Midbrain (tissue), 1 donor: ENCODE measurements at regions not wholly inside any gene's neighbourhood (a gene's known extent, or its start where the extent isn't known, plus 50 kb on each side); places are given as distances from the start of the nearest gene placed in this dataset.
"Not testable (repeated sequence)": the region's sequence is repeated elsewhere in the genome, so short reads cannot be mapped to it uniquely, and the experiment has no call there.

ENCODE experiments used
- DNase-seq: peaks from one replicate; lab custom pipeline; 2025; lab: John Stamatoyannopoulos, UW

DNA sequence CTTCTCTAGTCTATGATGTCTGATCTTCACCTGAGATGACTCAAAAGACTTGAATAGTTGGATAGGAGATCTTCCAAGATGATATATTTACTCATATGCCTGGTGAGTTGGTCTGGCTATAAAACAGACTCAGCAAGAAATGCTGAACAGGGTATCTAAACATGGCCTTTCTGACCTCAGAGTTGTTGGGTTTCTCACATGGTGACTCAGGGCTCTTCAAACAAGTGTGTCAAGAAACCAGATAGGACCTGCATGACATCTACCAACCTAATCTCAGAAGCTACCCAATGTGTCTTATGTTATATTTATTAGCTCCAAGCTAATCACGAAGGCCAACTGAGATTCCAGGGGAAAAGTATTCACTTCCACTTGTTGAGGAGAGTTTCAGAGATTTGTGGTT is 1477.3 kb downstream of the CDH8 start:
- DNase-seq, result no peak

DNA sequence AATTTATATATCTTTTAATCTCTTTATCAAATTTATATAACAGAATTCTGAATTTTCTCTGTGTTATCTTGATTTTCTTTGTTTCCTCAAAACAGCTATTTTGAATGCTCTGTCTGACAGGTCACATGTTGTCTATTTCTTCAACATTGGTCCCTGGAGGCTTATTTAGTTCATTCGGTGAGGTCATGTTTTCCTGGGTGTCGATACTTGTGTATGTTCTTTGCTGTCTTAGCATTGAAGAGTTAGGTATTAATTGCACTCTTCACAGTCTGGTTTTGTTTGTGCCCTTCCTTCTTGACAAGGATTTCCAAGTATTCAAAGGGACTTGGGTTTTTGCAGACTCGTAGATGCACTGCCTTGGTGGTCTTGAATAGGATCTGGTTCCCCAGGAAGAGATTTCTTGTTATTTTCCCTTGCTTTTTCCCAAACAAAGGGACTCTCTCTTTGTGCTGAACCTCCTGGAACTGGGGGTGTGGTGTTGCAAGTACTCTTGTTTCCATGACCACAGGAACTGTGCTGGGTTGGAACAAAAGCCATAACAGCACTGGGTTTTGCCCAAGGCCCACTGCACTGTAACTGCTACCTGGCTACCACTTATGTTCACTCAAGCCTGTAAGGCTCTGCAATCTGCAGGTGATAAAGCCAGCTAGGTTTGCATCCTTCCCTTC is 1483.0 kb downstream of the CDH8 start:
- DNase-seq, result no peak

DNA sequence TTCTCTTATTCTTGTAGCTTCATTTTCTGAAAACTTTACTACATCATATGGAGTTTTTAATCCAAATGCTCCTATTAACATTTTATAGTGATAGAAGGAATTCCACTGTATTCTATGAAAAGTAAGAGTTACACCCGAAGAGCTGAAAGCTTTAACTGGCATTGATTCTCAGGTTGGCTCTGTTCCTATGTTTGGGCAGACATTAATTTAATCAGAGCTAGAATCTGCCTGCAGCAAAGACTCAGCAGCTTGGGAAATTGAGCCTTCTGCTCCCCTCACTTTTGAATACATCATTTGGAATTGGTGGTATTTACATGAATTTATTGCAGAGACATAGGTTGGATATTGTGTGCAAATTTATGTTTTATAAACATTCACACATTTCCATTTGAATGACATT is 1494.7 kb downstream of the CDH8 start:
- no peak for DNase-seq

DNA sequence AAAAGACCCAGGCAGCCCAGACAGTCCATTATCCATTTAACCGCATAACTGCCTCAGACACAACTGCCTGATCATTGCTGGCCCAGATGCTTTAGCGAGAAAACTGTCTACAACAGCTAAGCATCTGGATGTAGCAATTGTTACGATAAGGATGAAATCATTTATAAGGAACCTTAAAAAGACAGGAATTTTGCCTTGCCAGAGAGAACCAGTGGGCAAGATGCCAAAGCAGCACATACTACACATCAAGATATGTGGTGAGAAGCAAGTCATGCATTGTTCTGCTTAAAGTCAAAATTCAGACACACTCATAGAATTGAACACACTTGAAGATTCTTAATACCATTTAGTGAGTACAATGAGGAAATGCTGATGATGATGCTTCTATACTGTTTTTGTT is 1525.3 kb downstream of the CDH8 start:
- no peak for DNase-seq

DNA sequence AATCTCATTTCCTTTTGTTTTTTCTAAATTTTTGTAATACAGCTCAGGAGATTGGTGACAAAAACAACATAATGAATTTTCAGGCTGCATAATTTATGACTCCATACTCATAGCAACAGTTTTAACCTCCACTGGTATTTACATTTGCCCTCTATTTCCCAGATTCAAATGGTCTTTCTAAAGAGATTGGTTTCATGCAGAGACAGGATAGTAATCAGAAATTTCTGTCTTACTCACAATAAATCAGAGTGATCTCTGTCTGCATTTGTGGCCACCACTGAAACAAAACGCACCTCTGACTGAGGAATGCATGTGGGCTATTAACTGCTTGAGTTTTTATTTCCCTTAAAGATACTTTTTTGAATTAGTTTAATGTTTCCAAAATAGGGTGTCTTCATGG is 1526.0 kb downstream of the CDH8 start:
- no peak for DNase-seq

DNA sequence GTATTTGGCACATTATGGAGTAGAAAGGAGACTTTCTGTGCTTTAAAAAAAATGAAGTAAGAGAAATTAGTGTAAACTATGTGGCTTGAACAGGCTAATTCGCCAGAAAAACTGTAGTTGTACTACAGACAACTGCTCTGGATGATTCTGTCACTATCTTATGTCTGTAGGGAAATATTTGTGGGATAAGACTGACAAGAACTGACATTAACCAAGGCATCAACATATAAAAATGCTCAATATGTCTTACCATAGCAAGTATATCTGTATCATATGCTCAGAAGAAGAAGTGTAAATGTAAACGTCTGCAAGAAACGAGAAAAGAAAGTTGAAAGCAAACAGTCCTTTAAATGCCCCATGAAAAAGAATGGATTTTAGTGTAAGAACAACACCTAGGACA is 1545.0 kb downstream of the CDH8 start:
- no peak for DNase-seq

DNA sequence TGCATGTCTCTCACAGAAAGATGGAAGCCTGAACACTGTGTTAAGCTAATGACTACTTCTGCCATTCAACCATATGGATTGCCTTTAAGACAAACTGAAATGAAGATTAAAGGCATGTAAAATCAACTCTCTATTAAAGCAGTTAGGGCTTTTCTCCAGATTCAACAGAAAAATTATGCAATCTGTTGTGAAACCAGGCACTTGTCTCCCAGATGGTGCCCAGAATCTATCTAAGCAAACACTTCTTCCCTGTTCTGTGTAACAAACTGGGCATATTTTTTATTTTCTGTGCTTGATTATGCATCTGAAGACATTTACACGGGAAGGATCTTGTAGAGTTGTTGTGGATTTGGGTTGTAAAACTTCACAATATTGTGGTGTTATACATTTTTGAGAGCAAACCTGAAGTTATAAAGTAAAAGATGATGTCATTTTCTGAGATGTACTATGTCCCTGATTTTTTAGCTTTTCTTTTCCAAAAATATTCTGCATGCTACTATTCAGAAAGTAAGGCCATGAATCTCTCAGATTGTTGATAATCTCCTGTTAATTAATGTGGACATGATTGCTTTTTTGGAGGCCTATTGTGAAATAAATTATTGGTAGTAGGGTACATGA is 1550.3 kb downstream of the CDH8 start:
- no peak for DNase-seq

DNA sequence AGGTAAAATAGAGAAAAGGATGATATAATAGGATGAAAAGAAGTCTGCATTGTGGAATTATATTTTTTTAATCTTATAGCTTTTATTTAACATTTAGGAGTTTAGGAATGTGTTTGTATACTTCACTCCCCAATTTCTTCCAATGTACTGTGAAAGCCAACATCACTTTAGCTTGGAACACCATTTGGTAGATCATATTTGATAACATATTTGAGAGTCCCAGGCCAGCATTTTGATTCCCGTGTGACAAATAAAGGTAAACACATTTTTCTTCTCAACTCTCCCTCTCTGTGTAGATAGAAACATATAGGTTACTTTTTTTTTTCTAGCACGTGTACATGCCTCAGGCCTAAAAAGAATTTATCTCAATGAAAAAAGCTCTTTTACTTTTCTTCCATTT is 1551.3 kb downstream of the CDH8 start:
- DNase-seq, result no peak

DNA sequence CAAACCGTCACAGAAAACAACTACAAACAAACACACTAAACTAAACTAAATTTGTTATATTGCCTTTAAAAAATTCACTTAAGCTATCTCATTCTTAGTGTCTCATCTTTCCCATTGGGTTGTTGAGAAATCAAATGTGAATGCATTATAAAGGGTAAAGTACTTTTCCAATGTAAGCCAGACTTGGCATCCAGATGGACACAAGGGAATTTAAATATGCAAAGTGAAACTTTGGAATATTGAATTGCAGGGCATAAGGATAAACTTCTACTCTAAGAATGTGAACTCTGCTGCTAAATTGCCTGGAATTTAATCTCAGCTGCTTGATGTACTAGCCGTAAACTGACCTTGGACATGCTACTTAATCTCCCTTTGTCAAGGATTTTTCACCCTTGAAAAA is 1554.6 kb downstream of the CDH8 start:
- no peak for DNase-seq

DNA sequence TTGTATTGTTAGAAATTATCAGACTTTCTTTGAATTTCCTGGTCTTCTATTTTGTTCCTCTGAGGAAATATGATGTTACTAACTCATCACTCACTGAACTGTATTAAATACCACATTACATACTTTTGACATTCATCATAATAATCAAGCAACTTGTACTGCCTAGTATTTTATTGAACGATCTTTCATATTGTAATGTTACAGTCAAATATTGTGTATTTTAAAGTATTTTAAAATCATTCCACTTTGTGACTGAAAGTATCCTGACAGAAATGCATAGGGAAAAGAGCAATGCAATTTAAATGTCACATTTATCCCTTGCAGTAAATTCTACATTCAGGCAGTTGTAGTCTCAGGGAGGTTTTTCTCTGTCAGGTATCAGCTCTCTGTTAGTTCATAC is 1557.4 kb downstream of the CDH8 start:
- DNase-seq, result no peak

DNA sequence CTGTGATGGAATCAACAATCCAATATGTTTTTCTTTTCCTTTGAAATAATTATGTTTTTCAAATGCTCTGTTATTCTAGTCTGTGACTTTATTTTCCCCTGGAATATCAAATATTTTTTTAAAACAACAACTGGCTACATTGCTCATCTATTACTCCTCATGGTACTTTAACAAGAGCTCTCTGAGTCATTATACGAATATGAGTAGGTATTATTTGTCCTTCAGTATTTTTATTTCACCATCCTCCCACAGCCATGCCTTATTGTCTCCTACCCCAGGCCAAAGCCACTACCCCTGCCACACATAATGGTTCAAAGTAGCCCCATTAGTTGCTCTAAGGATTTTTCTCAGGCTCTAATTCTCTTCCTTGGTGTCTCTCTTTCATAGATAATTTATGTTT is 1572.3 kb downstream of the CDH8 start:
- no peak for DNase-seq

DNA sequence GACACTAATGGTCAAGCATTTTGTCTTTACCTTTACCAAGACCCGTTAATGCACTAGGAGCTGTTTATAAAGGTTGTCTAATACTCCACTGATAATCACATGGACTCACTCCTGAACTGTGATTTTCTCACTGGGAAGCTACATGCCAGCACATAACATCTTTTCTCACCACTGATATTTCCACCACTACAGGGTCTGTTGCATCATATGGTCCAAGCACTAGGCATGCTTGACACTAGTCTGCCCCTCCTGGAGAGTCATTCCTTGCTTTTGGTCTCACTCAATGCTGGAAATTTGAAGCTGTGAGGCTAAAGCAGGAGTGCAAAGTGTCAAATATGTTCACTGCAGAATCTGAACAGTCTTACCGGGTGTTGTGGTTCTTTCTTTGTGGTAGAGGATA is 1576.8 kb downstream of the CDH8 start:
- no peak for DNase-seq

DNA sequence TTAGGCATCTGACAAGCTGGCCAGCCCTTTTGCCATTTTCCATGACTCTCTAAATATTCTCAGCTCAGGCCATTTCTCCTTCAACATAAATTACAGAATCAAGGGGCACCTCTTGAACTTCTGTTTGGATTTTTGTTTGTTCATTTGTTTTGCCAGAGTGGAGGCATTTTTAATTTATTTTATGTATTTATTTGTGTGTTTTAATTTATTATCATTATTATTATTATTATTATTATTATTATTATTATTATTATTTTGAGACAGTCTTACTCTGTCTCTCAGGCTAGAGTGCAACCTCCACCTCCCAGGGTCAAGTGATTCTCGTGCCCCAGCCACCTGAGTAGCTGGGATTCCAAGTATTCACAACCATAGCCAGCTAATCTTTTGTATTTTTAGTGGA is 1578.0 kb downstream of the CDH8 start:
- DNase-seq, result no peak

DNA sequence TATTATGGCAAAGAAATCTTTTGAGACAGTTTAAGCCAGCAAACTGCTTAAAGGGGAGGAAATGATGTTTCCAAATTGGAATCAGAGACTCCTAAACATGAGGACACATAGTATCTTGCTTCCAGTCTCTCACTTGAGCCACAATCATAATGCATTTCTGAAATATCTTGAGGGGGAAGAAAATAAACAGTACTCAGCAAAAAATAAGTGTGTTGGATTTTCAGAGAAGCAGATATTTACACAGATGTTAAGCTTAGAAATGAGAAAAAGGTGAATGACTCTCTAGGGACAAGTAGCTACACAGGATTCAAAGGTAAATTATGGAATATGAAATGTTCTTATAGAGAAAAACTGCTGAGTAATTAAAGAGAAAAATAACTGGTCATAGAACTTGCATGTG is 1583.6 kb downstream of the CDH8 start:
- no peak for DNase-seq

DNA sequence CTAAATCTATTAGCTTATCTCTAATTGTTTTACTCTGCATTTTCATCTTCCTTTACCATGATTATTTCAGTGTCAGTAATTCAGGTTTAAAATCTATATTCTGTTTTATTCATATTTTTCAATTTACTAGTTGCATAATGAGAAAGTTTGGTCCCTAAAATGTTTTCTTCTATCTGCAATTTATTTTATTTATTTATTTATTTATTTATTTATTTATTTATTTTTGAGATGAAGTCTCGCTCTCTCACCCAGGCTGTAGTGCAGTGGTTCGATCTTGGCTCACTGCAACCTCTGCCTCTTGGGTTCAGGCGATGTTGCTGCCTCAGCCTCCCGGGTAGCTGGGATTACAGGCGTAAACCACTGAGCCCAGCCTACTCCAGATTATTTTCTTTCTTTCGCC is 1597.3 kb downstream of the CDH8 start:
- no peak for DNase-seq

DNA sequence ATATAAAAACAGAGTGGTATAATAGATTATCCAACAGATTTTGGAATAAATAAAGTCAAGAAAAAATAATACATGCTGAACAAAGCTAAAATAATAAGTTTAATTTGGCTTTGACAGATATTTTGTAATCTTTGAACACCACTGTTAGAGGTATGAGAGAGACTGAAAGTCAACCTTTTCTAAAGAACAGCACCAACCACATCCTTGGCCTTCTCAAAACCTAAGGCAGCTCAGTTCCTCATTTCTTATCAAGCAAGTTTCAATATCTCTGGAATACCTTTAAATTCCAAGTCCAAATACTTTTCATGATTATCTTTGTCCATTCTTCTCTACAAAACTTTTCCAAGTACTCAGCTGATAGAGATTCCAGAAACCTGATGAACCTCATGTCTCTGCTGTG is 1603.8 kb downstream of the CDH8 start:
- DNase-seq, result no peak

DNA sequence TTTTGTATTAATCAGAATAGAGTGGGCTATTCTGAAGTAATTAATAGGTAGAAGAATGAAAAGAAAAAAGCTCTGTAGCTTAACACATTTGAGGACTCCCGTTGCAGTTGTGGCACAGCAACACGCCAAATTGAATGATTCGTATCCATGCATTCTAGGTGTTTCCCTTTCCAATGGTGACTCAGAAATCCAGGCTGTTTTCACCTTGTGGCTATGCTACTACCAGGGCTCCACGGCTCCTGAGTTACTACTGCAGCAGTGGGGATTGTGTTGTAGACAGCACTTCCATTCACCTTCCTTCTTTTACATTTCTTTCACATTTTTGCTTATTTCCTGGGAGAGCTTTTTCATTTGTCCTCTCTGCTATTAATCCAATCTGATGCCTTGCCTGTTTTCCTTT is 1616.4 kb downstream of the CDH8 start:
- DNase-seq, result no peak

DNA sequence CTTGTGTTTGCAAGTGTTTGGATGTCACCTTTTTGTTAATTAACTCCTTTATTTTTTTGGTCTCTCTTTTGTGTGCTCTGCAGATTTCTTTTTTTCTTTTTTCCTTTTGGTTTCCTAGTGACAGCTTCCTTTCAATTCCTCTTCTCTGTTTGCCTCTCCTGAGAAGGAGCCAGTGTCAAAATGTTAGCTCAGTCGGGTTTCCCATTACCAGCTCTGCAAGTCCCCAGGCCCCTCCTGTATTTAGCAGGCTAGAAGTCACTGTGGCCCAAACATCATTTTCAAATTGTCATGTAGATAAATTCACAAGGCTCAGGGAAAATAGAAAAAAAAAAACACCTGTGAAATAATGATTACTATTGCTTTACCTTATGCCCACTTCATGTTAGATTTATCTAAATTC is 1621.6 kb downstream of the CDH8 start:
- no peak for DNase-seq

DNA sequence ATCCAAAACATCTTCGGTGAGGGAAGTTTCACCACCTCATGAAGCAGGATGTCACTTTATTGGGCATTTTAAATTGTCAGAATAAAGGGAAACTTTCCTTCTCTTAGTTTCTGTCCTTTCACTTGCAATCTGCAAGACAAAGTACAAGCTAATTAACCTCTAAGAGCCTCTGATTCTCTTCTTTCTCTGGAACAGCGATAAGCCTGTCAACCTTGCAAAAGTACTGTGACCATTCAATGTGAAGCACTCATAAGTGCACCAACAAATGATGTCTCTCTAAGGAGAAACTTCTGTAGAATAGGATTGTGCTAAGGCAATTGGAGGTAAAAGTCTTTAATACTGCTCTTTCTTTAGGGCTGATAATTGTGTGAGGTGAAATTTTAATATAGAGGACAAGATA is 1622.3 kb downstream of the CDH8 start:
- DNase-seq, result no peak

DNA sequence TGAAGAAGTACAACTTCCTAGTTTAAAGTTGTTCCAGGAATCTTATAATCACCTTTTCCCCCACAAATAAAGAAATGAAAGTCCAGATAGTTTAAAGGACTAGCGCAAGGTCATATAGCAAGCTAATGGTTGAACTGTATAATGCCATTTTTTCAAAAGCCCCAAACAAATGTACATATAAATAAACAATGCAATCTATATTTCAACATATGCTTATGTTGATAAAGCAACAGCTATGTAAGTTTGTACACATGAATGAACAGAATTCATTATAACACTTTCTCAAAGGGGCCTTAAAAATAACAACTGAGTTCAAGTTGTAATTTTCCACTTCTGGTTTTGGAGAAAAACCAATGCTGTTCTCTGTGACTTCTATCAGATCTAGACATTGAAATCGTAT is 1628.6 kb downstream of the CDH8 start:
- DNase-seq, result no peak

DNA sequence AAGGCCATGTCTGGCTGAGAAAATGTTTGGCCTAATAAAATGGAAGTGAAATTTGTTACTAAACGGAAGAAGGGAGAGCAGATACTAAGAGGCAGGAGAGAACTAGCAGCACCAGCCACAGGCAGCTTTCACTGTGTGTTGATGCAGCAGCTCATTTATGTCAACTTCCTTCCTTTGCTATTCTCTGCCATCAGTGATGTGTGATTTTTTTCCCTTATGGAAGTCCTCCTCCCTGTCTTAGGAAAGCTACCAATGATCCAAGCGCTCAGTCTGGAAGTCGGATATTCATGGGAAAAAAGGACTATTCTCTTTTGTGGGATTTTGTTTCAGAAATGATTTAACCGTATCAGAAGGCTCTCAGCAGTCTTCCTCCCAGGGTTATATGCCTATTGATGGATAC is 1629.2 kb downstream of the CDH8 start:
- no peak for DNase-seq

DNA sequence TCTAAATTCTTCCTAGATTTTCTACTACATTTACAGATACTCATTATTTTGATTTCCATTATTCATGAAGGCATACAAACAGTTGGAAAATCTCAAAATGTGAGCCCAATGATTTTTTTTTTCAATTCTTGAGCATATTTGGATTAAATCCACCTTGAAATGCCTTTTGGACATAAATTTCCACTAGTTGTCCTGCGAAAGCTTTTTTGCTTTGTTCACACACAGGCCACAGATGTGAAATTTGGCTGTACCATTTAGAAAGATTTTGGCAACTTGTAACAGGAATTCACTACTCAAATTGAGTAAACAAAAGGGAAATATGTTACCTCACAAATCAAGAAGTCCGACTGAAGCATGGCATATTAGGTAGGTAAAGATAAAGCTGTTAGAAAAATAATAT is 1631.0 kb downstream of the CDH8 start:
- no peak for DNase-seq

DNA sequence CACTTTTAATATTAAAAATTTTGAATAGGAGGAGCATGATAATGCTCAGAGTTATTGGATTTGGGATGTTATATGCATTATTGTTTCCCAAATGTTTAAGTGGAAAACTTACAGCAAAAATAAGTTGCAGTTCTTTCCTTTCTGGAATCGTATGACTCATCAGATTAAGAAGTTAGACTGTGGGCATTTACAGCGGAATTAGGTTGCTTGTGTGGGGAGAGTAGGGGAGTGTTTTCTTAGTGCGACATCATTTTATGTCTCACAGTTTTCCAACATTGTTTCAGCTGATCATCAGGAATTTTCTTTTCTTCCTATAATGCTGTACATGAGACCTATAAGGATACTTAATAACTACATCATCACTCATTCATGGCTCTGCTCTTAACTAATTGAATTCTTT is 1631.8 kb downstream of the CDH8 start:
- DNase-seq, result no peak

DNA sequence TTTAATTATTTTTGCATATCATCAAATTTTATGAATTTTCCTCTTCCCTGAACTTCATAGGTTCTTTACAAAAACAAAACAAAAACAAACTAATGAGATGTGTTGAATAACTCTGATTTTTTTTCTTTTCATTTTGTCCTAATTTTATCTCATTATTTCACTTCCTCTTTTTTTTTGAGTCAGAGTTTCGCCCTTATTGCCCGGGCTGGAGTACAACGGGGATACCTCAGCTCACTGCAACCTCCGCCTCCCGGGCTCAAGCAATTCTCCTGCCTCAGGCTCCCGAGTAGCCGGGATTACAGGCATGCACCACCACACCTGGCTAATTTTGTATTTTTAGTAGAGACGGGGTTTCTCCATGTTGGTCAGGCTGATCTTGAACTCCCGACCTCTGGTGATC is 1633.3 kb downstream of the CDH8 start:
- not testable (repeated sequence) for DNase-seq
